GM12878 (cell line): ENCODE measurements at regions not wholly inside any gene's neighbourhood (a gene's known extent, or its start where the extent isn't known, plus 50 kb on each side); places are given as distances from the start of the nearest gene placed in this dataset.

ENCODE experiments used
- ATAC-seq: fragments of 200-7000 bp; cut with Tn5 transposase; 3 replicates; pipeline ENCODE4 v1.9.1; 2020; ENCODE audit warnings: mild to moderate bottlenecking, moderate library complexity
- BruUV-seq: library from RNA; stranded (reverse); fragments of 400-500 nt; replicated peaks from 2 replicates; lab custom pipeline; 2021; lab: Mats Ljungman, UMichigan
- CTCF ChIA-PET: fragments of 300-600 bp; sonication (Branson Sonifier 250); formaldehyde crosslinking; extraction: SDS; loops from one replicate; lab custom pipeline; 2021; ENCODE audit warnings: inconsistent platforms; lab: Yijun Ruan, JAX
- POLR2A ChIA-PET: fragments of 350-600 bp; formaldehyde crosslinking; extraction: SDS; loops from one replicate; lab custom pipeline; 2021; ENCODE audit warnings: inconsistent platforms; lab: Charles Lee
- RAD21 ChIA-PET: fragments of 300-600 bp; sonication (Branson Sonifier 250); formaldehyde crosslinking; loops from one replicate; lab custom pipeline; 2023; ENCODE audit warnings: antibody characterized with exemption; ENCODE audit not compliant: unreplicated experiment; lab: Charles Lee
- SMC1A ChIA-PET: fragments of 300-600 bp; sonication (Branson Sonifier 250); formaldehyde crosslinking; loops from one replicate; lab custom pipeline; 2023; ENCODE audit not compliant: unreplicated experiment, uncharacterized antibody; lab: Charles Lee
- DNase-seq: peaks from one replicate; pipeline ENCODE4 v3.0.0-alpha.2; 2011; ENCODE audit warnings: low read depth, low spot score
- FAIRE-seq: peaks from 3 replicates; lab custom pipeline; 2011; peaks lifted over from hg19 to GRCh38; lab: Jason Lieb, UNC
- H2AFZ ChIP-seq: 2 replicates; pipeline ENCODE4 v1.6.0; 2011; ENCODE audit warnings: low read depth, low read length, control low read depth; ENCODE audit not compliant: control insufficient read depth
- H3K27ac ChIP-seq: 2 replicates; pipeline ENCODE4 v1.5.1; 2011; ENCODE audit warnings: control low read depth; ENCODE audit not compliant: control insufficient read depth, insufficient read depth
- H3K27me3 ChIP-seq, 2 experiments: replicated peaks in 1 of 2; 2 replicates each; pipeline versions ENCODE4 v1.6.0 to v1.6.1; 2011; ENCODE audit warnings: low read length in 1 of 2; ENCODE audit not compliant: control insufficient read depth in 2 of 2, insufficient read depth in 2 of 2
- H3K36me3 ChIP-seq, 2 experiments: 2 replicates each; pipeline ENCODE4 v1.5.1; 2011; ENCODE audit warnings: low read length in 1 of 2; ENCODE audit not compliant: control insufficient read depth in 2 of 2, insufficient read depth in 2 of 2
- H3K4me1 ChIP-seq: 2 replicates; pipeline ENCODE4 v1.6.1; 2011; ENCODE audit warnings: mild to moderate bottlenecking, low read length, moderate library complexity, mixed read lengths; ENCODE audit not compliant: control insufficient read depth, insufficient read depth
- H3K4me2 ChIP-seq: 2 replicates; pipeline ENCODE4 v1.6.0; 2011; ENCODE audit warnings: control low read depth; ENCODE audit not compliant: control insufficient read depth, insufficient read depth
- H3K4me3 ChIP-seq: fragments of 200-600 bp; sonication (generic); 2 replicates; pipeline ENCODE4 v1.5.1; 2016
- H3K79me2 ChIP-seq: 2 replicates; pipeline ENCODE4 v1.6.0; 2011; ENCODE audit warnings: low read length; ENCODE audit not compliant: control insufficient read depth, insufficient read depth
- H3K9ac ChIP-seq: 2 replicates; pipeline ENCODE4 v1.8.0; 2011; ENCODE audit warnings: low read length, control low read depth, mixed read lengths; ENCODE audit not compliant: control insufficient read depth, insufficient read depth
- H3K9me3 ChIP-seq: replicated peaks from 3 replicates; pipeline ENCODE4 v1.5.1; 2011; ENCODE audit warnings: mild to moderate bottlenecking, low read length; ENCODE audit not compliant: control insufficient read depth, insufficient read depth
- H4K20me1 ChIP-seq: 2 replicates; pipeline ENCODE4 v1.6.0; 2011; ENCODE audit not compliant: control insufficient read depth, insufficient read depth
- ATF7 ChIP-seq: fragments of 450-650 bp; IDR thresholded peaks from 2 replicates; pipeline ENCODE4 v1.6.1; 2016; ENCODE audit warnings: low read depth, mild to moderate bottlenecking
- BMI1 ChIP-seq: fragments of 450-650 bp; IDR thresholded peaks from 2 replicates; pipeline ENCODE4 v1.6.1; 2016; ENCODE audit warnings: mild to moderate bottlenecking, moderate library complexity, borderline replicate concordance
- CBX3 ChIP-seq: fragments of 200-600 bp; sonication (generic); IDR thresholded peaks from 2 replicates; pipeline ENCODE4 v1.6.1; 2016; ENCODE audit warnings: low read depth, borderline replicate concordance
- CBX5 ChIP-seq: sonication (generic); IDR thresholded peaks from 2 replicates; pipeline ENCODE4 v1.6.1; 2016; ENCODE audit warnings: low read depth, moderate library complexity, mild to moderate bottlenecking, inconsistent platforms
- CEBPB ChIP-seq, 2 experiments: fragments of 150-350 bp in 1 of 2; IDR thresholded peaks; 2 replicates each; pipeline ENCODE4 v1.6.1; 2012 to 2014; ENCODE audit warnings: low read depth in 2 of 2, low read length in 2 of 2, borderline replicate concordance in 1 of 2, inconsistent platforms in 1 of 2
- CHD4 ChIP-seq: fragments of 200-600 bp; sonication (generic); IDR thresholded peaks from 2 replicates; pipeline ENCODE4 v1.6.1; 2016; ENCODE audit warnings: mild to moderate bottlenecking
- IRF4 ChIP-seq: IDR thresholded peaks from 2 replicates; pipeline ENCODE4 v1.6.1; 2011; ENCODE audit warnings: low read depth, low read length
- ZBTB11 ChIP-seq: fragments of 450-650 bp; formaldehyde crosslinking; IDR thresholded peaks from 2 replicates; pipeline ENCODE4 v1.5.0; 2022; ENCODE audit warnings: mild to moderate bottlenecking, missing genetic modification characterization
- ZNF687 ChIP-seq: fragments of 450-650 bp; IDR thresholded peaks from 2 replicates; pipeline ENCODE4 v1.6.1; 2017; ENCODE audit warnings: mild to moderate bottlenecking, moderate library complexity
- whole genome bisulfite sequencing: methylation state at CpG from one replicate; pipeline ENCODE4 v1.1.6; 2016; ENCODE audit warnings: low lambda C conversion rate; ENCODE audit not compliant: insufficient replicate concordance, insufficient coverage; ENCODE audit errors: missing lambda C conversion rate; 5-methylcytosine and 5-hydroxymethylcytosine counted together
- in situ Hi-C: fragments of 300-500 bp; cut with MboI; formaldehyde crosslinking; loops from 9 replicates; pipeline ENCODE4 v1.14.3; 2018; ENCODE audit warnings: mixed read lengths
- intact Hi-C: fragments of 100-400 bp; cut with micrococcal nuclease; formaldehyde crosslinking; loops from one replicate; pipeline ENCODE4 v1.14.2; 2022; ENCODE audit not compliant: unreplicated experiment

- Histone ChIP-seq H3K9me3 (no peaks in the 10 kb centered on the region), H3K9ac (no peak overlapping the region), H3K4me3 (no peak overlapping the region), H4K20me1 (no peaks in the 10 kb centered on the region), H3K4me2 (no peak overlapping the region), H3K27ac (no peak overlapping the region), H3K4me1 (no peaks in the 10 kb centered on the region), H2AFZ (no peak overlapping the region), H3K79me2 (no peaks in the 10 kb centered on the region), H3K27me3 (peaks cover 0 to 3% of the 10 kb centered on the region in 2 experiments; a peak in 1 of 4 replicates), H3K36me3 (no peaks in the 10 kb centered on the region)
- POLR2A ChIA-PET = no interaction called here
- in situ Hi-C loops (no loop called here), intact Hi-C loops (no loop called here)
- TF ChIP-seq CBX3 (no peak), IRF4 (no peak), ZNF687 (no peak), CHD4 (no peak), ZBTB11 (CRISPR knock-in tag) (no peak), BMI1 (no peak), CEBPB (IDR thresholded peaks at IDR 0.05; ENCODE audit: borderline replicate concordance in 1 of 2, low read depth in 2 of 2, low read length in 2 of 2) (no peak), ATF7 (no peak), CBX5 (no peak)
- DNase-seq = no peak
- SMC1A ChIA-PET = no interaction called here
- BruUV-seq = no TSS peak
- RAD21 ChIA-PET = no interaction called here
- CTCF ChIA-PET = no interaction called here
- ATAC-seq = no peak
- 36% methylated on average over 5 of the region's 5 CpGs for WGBS
- FAIRE-seq = no peak
These were observed 88.6 kb upstream of the GAS1 start for GRCh38 chr9:87035879-87036278.
